ENCODE measurements at regions not wholly inside any gene's neighbourhood (a gene's known extent, or its start where the extent isn't known, plus 50 kb on each side); places are given as distances from the start of the nearest gene placed in this dataset.

GRCh38 chr15:77693576-77693975 is 60.9 kb upstream of the LINGO1 start:
- no peak overlapping the region for H3K4me3 ChIP-seq (ENCODE audit: control insufficient read depth, low read depth, low read length)
- TF ChIP-seq, protein P1, sequence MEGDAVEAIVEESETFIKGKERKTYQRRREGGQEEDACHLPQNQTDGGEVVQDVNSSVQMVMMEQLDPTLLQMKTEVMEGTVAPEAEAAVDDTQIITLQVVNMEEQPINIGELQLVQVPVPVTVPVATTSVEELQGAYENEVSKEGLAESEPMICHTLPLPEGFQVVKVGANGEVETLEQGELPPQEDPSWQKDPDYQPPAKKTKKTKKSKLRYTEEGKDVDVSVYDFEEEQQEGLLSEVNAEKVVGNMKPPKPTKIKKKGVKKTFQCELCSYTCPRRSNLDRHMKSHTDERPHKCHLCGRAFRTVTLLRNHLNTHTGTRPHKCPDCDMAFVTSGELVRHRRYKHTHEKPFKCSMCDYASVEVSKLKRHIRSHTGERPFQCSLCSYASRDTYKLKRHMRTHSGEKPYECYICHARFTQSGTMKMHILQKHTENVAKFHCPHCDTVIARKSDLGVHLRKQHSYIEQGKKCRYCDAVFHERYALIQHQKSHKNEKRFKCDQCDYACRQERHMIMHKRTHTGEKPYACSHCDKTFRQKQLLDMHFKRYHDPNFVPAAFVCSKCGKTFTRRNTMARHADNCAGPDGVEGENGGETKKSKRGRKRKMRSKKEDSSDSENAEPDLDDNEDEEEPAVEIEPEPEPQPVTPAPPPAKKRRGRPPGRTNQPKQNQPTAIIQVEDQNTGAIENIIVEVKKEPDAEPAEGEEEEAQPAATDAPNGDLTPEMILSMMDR (conservative IDR thresholded peaks at IDR 0.05; ENCODE audit: control insufficient read depth, insufficient read depth, low read depth, low read length) = no peak
- no peak for DNase-seq (ENCODE audit: low read depth)

GRCh38 chr15:77692614-77693013 is 59.9 kb upstream of the LINGO1 start:
- DNase-seq (ENCODE audit: low read depth) = no peak
- H3K4me3 ChIP-seq (ENCODE audit: control insufficient read depth, low read depth, low read length) = no peak overlapping the region
- TF ChIP-seq, protein P1 (conservative IDR thresholded peaks at IDR 0.05; ENCODE audit: control insufficient read depth, insufficient read depth, low read depth, low read length) = no peak

GRCh38 chr15:77691607-77692006 is 58.9 kb upstream of the LINGO1 start:
- DNase-seq (ENCODE audit: low read depth) = no peak
- no peak overlapping the region for H3K4me3 ChIP-seq (ENCODE audit: control insufficient read depth, low read depth, low read length)
- TF ChIP-seq, protein P1 (conservative IDR thresholded peaks at IDR 0.05; ENCODE audit: control insufficient read depth, insufficient read depth, low read depth, low read length) = no peak

GRCh38 chr15:77689821-77690220 is 57.1 kb upstream of the LINGO1 start:
- no peak for DNase-seq (ENCODE audit: low read depth)
- TF ChIP-seq, protein P1 (conservative IDR thresholded peaks at IDR 0.05; ENCODE audit: control insufficient read depth, insufficient read depth, low read depth, low read length) = no peak
- H3K4me3 ChIP-seq (ENCODE audit: control insufficient read depth, low read depth, low read length) = no peak overlapping the region

DNA sequence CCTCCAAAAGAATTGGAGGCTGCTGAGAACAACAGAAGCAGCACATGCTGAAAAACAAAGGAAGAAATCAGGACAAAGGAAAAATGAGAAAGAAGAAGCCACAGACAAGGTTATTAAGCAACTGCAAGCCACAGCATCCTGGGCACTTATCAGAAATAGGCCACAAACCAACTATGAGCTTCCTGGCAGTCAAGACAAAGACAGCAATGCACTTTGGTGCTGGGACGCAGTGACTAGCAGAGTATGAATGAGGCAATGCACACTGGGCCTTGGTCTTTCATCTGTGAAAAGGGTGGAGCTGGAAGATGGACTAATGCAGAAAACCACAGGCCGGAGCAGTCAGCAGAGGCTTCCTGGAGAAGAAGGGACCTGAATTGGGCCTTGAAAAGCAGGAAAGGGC is 56.0 kb upstream of the LINGO1 start:
- DNase-seq (ENCODE audit: low read depth) = no peak
- TF ChIP-seq, protein P1 (conservative IDR thresholded peaks at IDR 0.05; ENCODE audit: control insufficient read depth, insufficient read depth, low read depth, low read length) = no peak
- H3K4me3 ChIP-seq (ENCODE audit: control insufficient read depth, low read depth, low read length) = no peak overlapping the region

- DNase-seq (ENCODE audit: low read depth) = no peak
- TF ChIP-seq, protein P1 (conservative IDR thresholded peaks at IDR 0.05; ENCODE audit: control insufficient read depth, insufficient read depth, low read depth, low read length) = no peak
- no peak overlapping the region for H3K4me3 ChIP-seq (ENCODE audit: control insufficient read depth, low read depth, low read length)
Measured at GRCh38 chr15:77688266-77688665, 55.6 kb upstream of the LINGO1 start.

All from fibroblast of mammary gland (primary cell).